ENCODE measurements at regions not wholly inside any gene's neighbourhood (a gene's known extent, or its start where the extent isn't known, plus 50 kb on each side); places are given as distances from the start of the nearest gene placed in this dataset.

GRCh38 chr2:217448860-217449259, 553.9 kb downstream of the TNS1 start:
- DNase-seq, result no peak
- no peak for ATAC-seq
- Mint-ChIP-seq H3K9me3 (no peaks in the 10 kb centered on the region), H3K4me3 (no peak overlapping the region), H3K27me3 (no peaks in the 10 kb centered on the region), H3K4me1 (peaks cover 12% of the 10 kb centered on the region), H3K27ac (no peak overlapping the region)

- no peak overlapping the region for H3K4me3 Mint-ChIP-seq
- DNase-seq (no peak), ATAC-seq (no peak)
- H3K9me3 Mint-ChIP-seq, result no peaks in the 10 kb centered on the region
- no peaks in the 10 kb centered on the region for H3K27me3 Mint-ChIP-seq
- no peak overlapping the region for H3K27ac Mint-ChIP-seq
- peaks cover 3% of the 10 kb centered on the region for H3K4me1 Mint-ChIP-seq
Observed at GRCh38 chr2:217445723-217446122, 557.1 kb downstream of the TNS1 start.

GRCh38 chr2:217444932-217445331, 557.9 kb downstream of the TNS1 start:
- DNase-seq, result no peak
- Mint-ChIP-seq H3K4me3 (no peak overlapping the region), H3K9me3 (no peaks in the 10 kb centered on the region), H3K27ac (no peak overlapping the region), H3K27me3 (no peaks in the 10 kb centered on the region), H3K4me1 (peaks cover 11% of the 10 kb centered on the region)
- no peak for ATAC-seq

- Mint-ChIP-seq H3K27ac (no peak overlapping the region), H3K4me3 (no peak overlapping the region), H3K27me3 (no peaks in the 10 kb centered on the region), H3K4me1 (peaks cover 15% of the 10 kb centered on the region), H3K9me3 (no peaks in the 10 kb centered on the region)
- DNase-seq (no peak), ATAC-seq (no peak)
Observed at GRCh38 chr2:217444509-217444908, 558.3 kb downstream of the TNS1 start.

- Mint-ChIP-seq H3K9me3 (no peaks in the 10 kb centered on the region), H3K4me3 (no peak overlapping the region), H3K27me3 (no peaks in the 10 kb centered on the region), H3K4me1 (peaks cover 25% of the 10 kb centered on the region), H3K27ac (no peak overlapping the region)
- no peak for DNase-seq
- ATAC-seq, result no peak
Observed at GRCh38 chr2:217443601-217444000, 559.2 kb downstream of the TNS1 start.

- peak; percentile 73 for ATAC-seq
Observed at GRCh38 chr2:217440000-217440399, 562.8 kb downstream of the TNS1 start.

GRCh38 chr2:217438821-217439220, 564.0 kb downstream of the TNS1 start:
- Mint-ChIP-seq H3K4me3 (no peak overlapping the region), H3K27me3 (no peaks in the 10 kb centered on the region), H3K9me3 (no peaks in the 10 kb centered on the region), H3K4me1 (peaks cover 43% of the 10 kb centered on the region), H3K27ac (no peak overlapping the region)
- DNase-seq, result no peak
- ATAC-seq, result no peak

More at GRCh38 chr2:217440000-217440399, 562.8 kb downstream of the TNS1 start:
- Mint-ChIP-seq H3K27ac (no peak overlapping the region), H3K4me1 (peaks cover 33% of the 10 kb centered on the region), H3K4me3 (peak overlapping the region in 1 of 2 donors; percentile 18), H3K9me3 (no peaks in the 10 kb centered on the region), H3K27me3 (no peaks in the 10 kb centered on the region)
- no peak for DNase-seq

- ATAC-seq (no peak), DNase-seq (no peak)
- H3K4me3 Mint-ChIP-seq, result no peak overlapping the region
- peak overlapping the region in 1 of 2 donors; percentile 53 for H3K27ac Mint-ChIP-seq
- peaks cover 50% of the 10 kb centered on the region for H3K4me1 Mint-ChIP-seq
- no peaks in the 10 kb centered on the region for H3K27me3 Mint-ChIP-seq
- H3K9me3 Mint-ChIP-seq, result no peaks in the 10 kb centered on the region
Observed at GRCh38 chr2:217438136-217438535, 564.7 kb downstream of the TNS1 start.

- no peak overlapping the region for H3K4me3 Mint-ChIP-seq
- DNase-seq (no peak), ATAC-seq (no peak)
- peaks cover 54% of the 10 kb centered on the region for H3K4me1 Mint-ChIP-seq
- no peak overlapping the region for H3K27ac Mint-ChIP-seq
- H3K9me3 Mint-ChIP-seq, result no peaks in the 10 kb centered on the region
- H3K27me3 Mint-ChIP-seq, result no peaks in the 10 kb centered on the region
Observed at GRCh38 chr2:217437290-217437870, 565.4 kb downstream of the TNS1 start.

GRCh38 chr2:217436386-217436785, 566.4 kb downstream of the TNS1 start:
- Mint-ChIP-seq H3K9me3 (no peaks in the 10 kb centered on the region), H3K27ac (no peak overlapping the region), H3K4me1 (peaks cover 61% of the 10 kb centered on the region), H3K27me3 (no peaks in the 10 kb centered on the region), H3K4me3 (no peak overlapping the region)
- ATAC-seq (no peak), DNase-seq (no peak)

- H3K9me3 Mint-ChIP-seq, result no peaks in the 10 kb centered on the region
Observed at GRCh38 chr2:217434180-217434975, 568.4 kb downstream of the TNS1 start.

GRCh38 chr2:217433522-217433921, 569.3 kb downstream of the TNS1 start:
- DNase-seq (peak; percentile 8 to 25), ATAC-seq (peak; percentile 73)
- Mint-ChIP-seq H3K9me3 (no peaks in the 10 kb centered on the region), H3K4me3 (peak overlapping the region in 1 of 2 donors; percentile 6), H3K4me1 (peaks cover 36% of the 10 kb centered on the region), H3K27ac (peak overlapping the region; percentile 2 to 6), H3K27me3 (no peaks in the 10 kb centered on the region)

More at GRCh38 chr2:217434180-217434975, 568.4 kb downstream of the TNS1 start:
- peaks cover 44% of the 10 kb centered on the region for H3K4me1 Mint-ChIP-seq
- peak overlapping the region; percentile 6 to 8 for H3K4me3 Mint-ChIP-seq
- peak; percentile 15 to 21 for DNase-seq
- H3K27ac Mint-ChIP-seq, result peak overlapping the region in 1 of 2 donors; percentile 21
- ATAC-seq, result peak; percentile 87
- H3K27me3 Mint-ChIP-seq, result no peaks in the 10 kb centered on the region

GRCh38 chr2:217431577-217432269, 571.1 kb downstream of the TNS1 start:
- ATAC-seq (no peak), DNase-seq (no peak)
- Mint-ChIP-seq H3K27ac (peak overlapping the region; percentile 30 to 74), H3K4me3 (no peak overlapping the region), H3K9me3 (peaks cover 0 to 11% of the 10 kb centered on the region in 2 donors), H3K27me3 (no peaks in the 10 kb centered on the region), H3K4me1 (peaks cover 33% of the 10 kb centered on the region)

- H3K9me3 Mint-ChIP-seq, result peaks cover 0 to 11% of the 10 kb centered on the region in 2 donors
Observed at GRCh38 chr2:217430916-217431576, 571.2 kb upstream of the TNP1 start.

GRCh38 chr2:217429981-217430500, 570.2 kb upstream of the TNP1 start:
- H3K4me1 Mint-ChIP-seq, result peaks cover 28% of the 10 kb centered on the region
- H3K4me3 Mint-ChIP-seq, result no peak overlapping the region
- DNase-seq (no peak), ATAC-seq (no peak)
- no peaks in the 10 kb centered on the region for H3K27me3 Mint-ChIP-seq
- no peak overlapping the region for H3K27ac Mint-ChIP-seq
- H3K9me3 Mint-ChIP-seq, result peaks cover 0 to 11% of the 10 kb centered on the region in 2 donors

More at GRCh38 chr2:217430916-217431576, 571.2 kb upstream of the TNP1 start:
- no peak for DNase-seq
- H3K27ac Mint-ChIP-seq, result no peak overlapping the region
- peaks cover 31% of the 10 kb centered on the region for H3K4me1 Mint-ChIP-seq
- H3K4me3 Mint-ChIP-seq, result no peak overlapping the region
- H3K27me3 Mint-ChIP-seq, result no peaks in the 10 kb centered on the region
- ATAC-seq, result no peak

Measured in stimulated activated naive CD8-positive, alpha-beta T cell treated with anti-CD3 and anti-CD28 coated beads, Interleukin-15, amount 100 ng/mL, for 72 hours (primary cell).